IMR-90 (cell line): ENCODE measurements at regions not wholly inside any gene's neighbourhood (a gene's known extent, or its start where the extent isn't known, plus 50 kb on each side); places are given as distances from the start of the nearest gene placed in this dataset.

Source experiments
- CHD1 ChIP-seq: IDR thresholded peaks from 2 replicates; pipeline ENCODE4 v1.6.1; 2012; ENCODE audit warnings: low read depth, low read length, improper control_type of control experiment
- CTCF ChIP-seq: conservative IDR thresholded peaks from 2 replicates; pipeline ENCODE4 v1.5.1; 2012; ENCODE audit warnings: mild to moderate bottlenecking, low read depth, low read length, improper control_type of control experiment
- ELK1 ChIP-seq: fragments of 150-350 bp; IDR thresholded peaks from 2 replicates; pipeline ENCODE4 v1.6.1; 2016; ENCODE audit warnings: low read depth, mild to moderate bottlenecking, low read length, moderate library complexity, borderline replicate concordance
- MAFK ChIP-seq: IDR thresholded peaks from 2 replicates; pipeline ENCODE4 v1.6.1; 2012; ENCODE audit warnings: low read depth, low read length, improper control_type of control experiment
- POLR2A ChIP-seq: IDR thresholded peaks from 2 replicates; pipeline ENCODE4 v1.6.1; 2012; ENCODE audit warnings: mild to moderate bottlenecking, low read depth, low read length
- RCOR1 ChIP-seq: IDR thresholded peaks from 2 replicates; pipeline ENCODE4 v1.6.1; 2012; ENCODE audit warnings: mild to moderate bottlenecking, low read length, improper control_type of control experiment; ENCODE audit not compliant: insufficient replicate concordance
- RFX5 ChIP-seq: IDR thresholded peaks from 2 replicates; pipeline ENCODE4 v1.8.0; 2012; ENCODE audit warnings: low read depth, mild to moderate bottlenecking, low read length, moderate library complexity
- SMC3 ChIP-seq: fragments of 150-350 bp; IDR thresholded peaks from 2 replicates; pipeline ENCODE4 v1.6.1; 2016; ENCODE audit warnings: low read depth, mild to moderate bottlenecking, antibody characterized with exemption, low read length, moderate library complexity
- USF2 ChIP-seq: fragments of 150-350 bp; IDR thresholded peaks from 2 replicates; pipeline ENCODE4 v1.6.1; 2017; ENCODE audit warnings: mild to moderate bottlenecking, antibody characterized with exemption, low read length, low read depth

GRCh38 chr4:135186002-135186401 is 984.4 kb upstream of the PABPC4L start:
- TF ChIP-seq USF2 (no peak), POLR2A (no peak), CHD1 (no peak), CTCF (no peak), SMC3 (no peak), MAFK (no peak), ELK1 (no peak), RFX5 (no peak), RCOR1 (no peak)
